ENCODE measurements at regions not wholly inside any gene's neighbourhood (a gene's known extent, or its start where the extent isn't known, plus 50 kb on each side); places are given as distances from the start of the nearest gene placed in this dataset.

- intact Hi-C loops (cut with DNase I), result no loop called here
- H3K4me1 ChIP-seq, result peaks cover 0 to 6% (median 3%) of the 10 kb centered on the region in 4 donors
- H3K27me3 ChIP-seq, result no peaks in the 10 kb centered on the region
- no peak overlapping the region for H3K4me3 ChIP-seq
- no peak for TF ChIP-seq POLR2AphosphoS5 (IDR thresholded peaks at IDR 0.05)
- TF ChIP-seq CTCF (IDR thresholded peaks at IDR 0.05), result no peak
- TF ChIP-seq EP300 (IDR thresholded peaks at IDR 0.05), result no peak
- no peak for TF ChIP-seq POLR2A (IDR thresholded peaks at IDR 0.05; ENCODE audit: low read depth)
- DNase-seq (ENCODE audit: extremely low spot score), result no peak
- 66% methylated on average over 2 of the region's 2 CpGs for WGBS
- no peaks in the 10 kb centered on the region for H3K36me3 ChIP-seq
- no peak overlapping the region for H3K27ac ChIP-seq (replicated peaks in 1 of 4)
- no peaks in the 10 kb centered on the region for H3K9me3 ChIP-seq
These were observed 61.7 kb upstream of the MDFIC start for GRCh38 chr7:114860206-114860605.

GRCh38 chr7:114862406-114862805 is 59.5 kb upstream of the MDFIC start:
- Histone ChIP-seq H3K4me1 (no peaks in the 10 kb centered on the region), H3K27me3 (no peaks in the 10 kb centered on the region), H3K9me3 (no peaks in the 10 kb centered on the region), H3K36me3 (no peaks in the 10 kb centered on the region), H3K4me3 (no peak overlapping the region), H3K27ac (replicated peaks in 1 of 4) (no peak overlapping the region)
- no peak for DNase-seq (ENCODE audit: extremely low spot score)
- 79% methylated on average over 2 of the region's 2 CpGs for WGBS
- no peak for TF ChIP-seq EP300 (IDR thresholded peaks at IDR 0.05)
- TF ChIP-seq CTCF (IDR thresholded peaks at IDR 0.05), result no peak
- no peak for TF ChIP-seq POLR2AphosphoS5 (IDR thresholded peaks at IDR 0.05)
- no peak for TF ChIP-seq POLR2A (IDR thresholded peaks at IDR 0.05; ENCODE audit: low read depth)
- intact Hi-C loops (cut with DNase I), result no loop called here

GRCh38 chr7:114864278-114864677 is 57.6 kb upstream of the MDFIC start:
- Histone ChIP-seq H3K4me1 (no peaks in the 10 kb centered on the region), H3K27me3 (no peaks in the 10 kb centered on the region), H3K4me3 (no peak overlapping the region), H3K36me3 (no peaks in the 10 kb centered on the region), H3K9me3 (no peaks in the 10 kb centered on the region), H3K27ac (replicated peaks in 1 of 4) (no peak overlapping the region)
- 53% methylated on average over 1 of the region's 1 CpG for WGBS
- intact Hi-C loops (cut with DNase I), result no loop called here
- TF ChIP-seq EP300 (IDR thresholded peaks at IDR 0.05) (no peak), CTCF (IDR thresholded peaks at IDR 0.05) (no peak), POLR2A (IDR thresholded peaks at IDR 0.05; ENCODE audit: low read depth) (no peak), POLR2AphosphoS5 (IDR thresholded peaks at IDR 0.05) (no peak)
- no peak for DNase-seq (ENCODE audit: extremely low spot score)

- Histone ChIP-seq H3K4me3 (no peak overlapping the region), H3K9me3 (no peaks in the 10 kb centered on the region), H3K4me1 (no peaks in the 10 kb centered on the region), H3K36me3 (no peaks in the 10 kb centered on the region), H3K27ac (replicated peaks in 1 of 4) (no peak overlapping the region), H3K27me3 (no peaks in the 10 kb centered on the region)
- TF ChIP-seq POLR2AphosphoS5 (IDR thresholded peaks at IDR 0.05), result no peak
- peak; percentile 41 to 63 (median 49) for TF ChIP-seq CTCF (IDR thresholded peaks at IDR 0.05)
- no peak for TF ChIP-seq POLR2A (IDR thresholded peaks at IDR 0.05; ENCODE audit: low read depth)
- no peak for TF ChIP-seq EP300 (IDR thresholded peaks at IDR 0.05)
- intact Hi-C loops (cut with DNase I), result no loop called here
- 100% methylated on average over 1 of the region's 1 CpG for WGBS
- no peak for DNase-seq (ENCODE audit: extremely low spot score)
These were observed 56.3 kb upstream of the MDFIC start for GRCh38 chr7:114865564-114865963.
